Kidney (tissue), 13 donors: ENCODE measurements at regions not wholly inside any gene's neighbourhood (a gene's known extent, or its start where the extent isn't known, plus 50 kb on each side); places are given as distances from the start of the nearest gene placed in this dataset.
"Not testable (repeated sequence)": the region's sequence is repeated elsewhere in the genome, so short reads cannot be mapped to it uniquely, and the experiment has no call there.

Source experiments
- DNase-seq, 5 donors: peaks; one replicate each; pipeline ENCODE4 v3.0.0-alpha.2; 2013 to 2020
- FAIRE-seq: peaks from 2 replicates; lab custom pipeline; 2012; peaks lifted over from hg19 to GRCh38; lab: Jason Lieb, UNC
- H3K27ac ChIP-seq, 2 donors: one replicate each; pipeline ENCODE4 v1.7.0; 2013; ENCODE audit warnings: low read depth in 2 of 2, low read length in 2 of 2, inconsistent platforms in 1 of 2
- H3K27me3 ChIP-seq: one replicate; pipeline ENCODE4 v1.7.1; 2013; ENCODE audit warnings: low read length, inconsistent platforms; ENCODE audit not compliant: control insufficient read depth, insufficient read depth
- H3K36me3 ChIP-seq, 3 donors: one replicate each; pipeline versions ENCODE4 v1.7.0 to v1.7.1; 2013; ENCODE audit warnings: low read length in 3 of 3, control low read depth in 1 of 3, inconsistent platforms in 1 of 3; ENCODE audit not compliant: insufficient read depth in 3 of 3, control insufficient read depth in 2 of 3
- H3K4me1 ChIP-seq, 3 donors: one replicate each; pipeline versions ENCODE4 v1.7.0 to v1.7.1; 2013; ENCODE audit warnings: low read length in 3 of 3, inconsistent platforms in 1 of 3, low read depth in 1 of 3; ENCODE audit not compliant: control insufficient read depth in 2 of 3, insufficient read depth in 2 of 3
- H3K4me3 ChIP-seq, 3 donors: one replicate each; pipeline versions ENCODE4 v1.7.0 to v1.8.1; 2013; ENCODE audit warnings: low read length in 3 of 3, control low read depth in 1 of 3, inconsistent platforms in 1 of 3
- H3K9ac ChIP-seq, 3 donors: one replicate each; pipeline versions ENCODE4 v1.7.0 to v1.7.1; 2013; ENCODE audit warnings: low read length in 3 of 3, control low read depth in 1 of 3, inconsistent platforms in 1 of 3
- H3K9me3 ChIP-seq, 3 donors: one replicate each; pipeline versions ENCODE4 v1.7.0 to v1.7.1; 2013; ENCODE audit warnings: low read length in 3 of 3, control low read depth in 1 of 3, inconsistent platforms in 1 of 3; ENCODE audit not compliant: control insufficient read depth in 2 of 3, insufficient read depth in 1 of 3
- intact Hi-C: fragments of 100-400 bp; cut with DNase I; formaldehyde crosslinking; loops from one replicate; pipeline ENCODE4 v1.11.1; 2022
- TF ChIP-seq, protein P1 (sequence below): IDR thresholded peaks from 3 replicates; pipeline ENCODE4 v1.5.1; 2012; ENCODE audit warnings: mild to moderate bottlenecking, moderate library complexity, borderline replicate concordance; ENCODE audit not compliant: insufficient read depth; ENCODE audit errors: extremely low read depth
- donor health status: control.
- donor health status: control.
- donor health status: control.
- donor health status: control.
- donor health status: control.
- donor health status: DM: yes; HTN: yes; CAD: no.
- donor health status: Normal renal cell carcinoma (clear cell type).

DNA sequence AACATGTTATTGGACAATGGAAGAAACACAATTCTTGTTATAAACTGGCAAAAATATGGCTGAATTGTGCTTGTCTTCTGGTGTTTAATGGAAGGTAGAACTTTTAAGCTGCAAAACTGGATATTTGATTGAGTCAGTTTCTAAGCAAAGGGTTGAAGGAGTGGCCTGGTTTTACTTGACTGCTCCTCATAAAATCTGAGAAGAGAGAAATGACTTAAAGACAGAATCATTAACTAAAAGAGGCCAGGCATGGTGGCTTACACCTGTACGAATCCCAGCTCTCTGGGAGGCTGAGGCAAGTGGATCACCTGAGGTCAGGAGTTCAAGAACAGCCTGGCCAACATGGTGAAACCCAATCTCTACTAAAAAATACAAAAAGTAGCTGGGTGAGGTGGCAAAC lies 770.7 kb downstream of the CDH11 start:
- no peak overlapping the region for H3K9ac ChIP-seq
- no peaks in the 10 kb centered on the region for H3K27me3 ChIP-seq
- DNase-seq (peak in 1 of 5 donors; percentile 8), FAIRE-seq (no peak)
- H3K36me3 ChIP-seq = no peaks in the 10 kb centered on the region
- H3K4me1 ChIP-seq = no peaks in the 10 kb centered on the region
- TF ChIP-seq, protein P1, sequence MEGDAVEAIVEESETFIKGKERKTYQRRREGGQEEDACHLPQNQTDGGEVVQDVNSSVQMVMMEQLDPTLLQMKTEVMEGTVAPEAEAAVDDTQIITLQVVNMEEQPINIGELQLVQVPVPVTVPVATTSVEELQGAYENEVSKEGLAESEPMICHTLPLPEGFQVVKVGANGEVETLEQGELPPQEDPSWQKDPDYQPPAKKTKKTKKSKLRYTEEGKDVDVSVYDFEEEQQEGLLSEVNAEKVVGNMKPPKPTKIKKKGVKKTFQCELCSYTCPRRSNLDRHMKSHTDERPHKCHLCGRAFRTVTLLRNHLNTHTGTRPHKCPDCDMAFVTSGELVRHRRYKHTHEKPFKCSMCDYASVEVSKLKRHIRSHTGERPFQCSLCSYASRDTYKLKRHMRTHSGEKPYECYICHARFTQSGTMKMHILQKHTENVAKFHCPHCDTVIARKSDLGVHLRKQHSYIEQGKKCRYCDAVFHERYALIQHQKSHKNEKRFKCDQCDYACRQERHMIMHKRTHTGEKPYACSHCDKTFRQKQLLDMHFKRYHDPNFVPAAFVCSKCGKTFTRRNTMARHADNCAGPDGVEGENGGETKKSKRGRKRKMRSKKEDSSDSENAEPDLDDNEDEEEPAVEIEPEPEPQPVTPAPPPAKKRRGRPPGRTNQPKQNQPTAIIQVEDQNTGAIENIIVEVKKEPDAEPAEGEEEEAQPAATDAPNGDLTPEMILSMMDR = no peak
- no peak overlapping the region for H3K4me3 ChIP-seq
- no peaks in the 10 kb centered on the region for H3K9me3 ChIP-seq
- intact Hi-C loops = no loop called here
- H3K27ac ChIP-seq = no peak overlapping the region

DNA sequence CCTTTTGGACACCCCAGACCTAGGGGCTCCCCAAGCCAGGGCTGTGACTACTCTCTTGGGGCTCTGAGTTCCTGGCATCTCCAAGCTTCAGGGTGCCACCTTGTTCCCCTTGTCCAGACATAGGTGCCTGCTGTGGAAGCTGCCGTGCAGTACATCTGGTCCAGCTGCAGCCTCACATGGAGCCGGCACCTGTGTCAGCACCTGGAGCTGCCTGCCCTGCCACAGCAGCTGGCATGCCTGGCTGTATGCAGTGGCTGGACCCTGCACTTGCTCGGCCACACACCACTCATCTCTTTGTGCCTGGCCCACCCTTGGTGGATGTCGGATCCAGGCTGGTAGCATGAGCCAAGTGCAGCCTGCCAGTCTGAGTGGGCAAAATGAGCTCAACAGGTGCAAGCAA lies 775.8 kb downstream of the CDH11 start:
- intact Hi-C loops = no loop called here
- Histone ChIP-seq H3K9ac (no peak overlapping the region), H3K27ac (no peak overlapping the region), H3K27me3 (no peaks in the 10 kb centered on the region), H3K9me3 (no peaks in the 10 kb centered on the region), H3K4me1 (no peaks in the 10 kb centered on the region), H3K4me3 (no peak overlapping the region), H3K36me3 (no peaks in the 10 kb centered on the region)
- TF ChIP-seq, protein P1 = no peak
- DNase-seq (no peak), FAIRE-seq (no peak)

DNA sequence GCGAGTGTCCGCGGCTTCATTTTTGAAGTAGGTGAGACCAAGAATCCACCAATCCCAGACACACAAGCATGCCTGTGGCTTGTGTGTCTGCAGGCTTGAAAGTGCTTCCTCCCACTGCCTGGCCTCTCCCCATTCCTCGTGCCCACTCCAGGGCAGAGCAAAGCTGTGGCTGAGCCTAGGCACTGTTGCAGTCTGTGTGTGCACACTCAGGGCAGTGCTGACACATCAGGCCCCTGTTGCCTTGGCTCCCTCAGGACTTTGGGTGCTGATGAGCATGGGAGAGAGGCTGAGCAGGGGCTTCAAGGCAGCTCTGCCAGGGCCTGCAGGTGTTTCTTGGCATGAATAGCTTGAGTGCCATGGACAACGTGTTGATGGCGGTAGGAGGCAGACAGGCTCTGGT lies 776.7 kb downstream of the CDH11 start:
- TF ChIP-seq, protein P1 = no peak
- no peaks in the 10 kb centered on the region for H3K27me3 ChIP-seq
- H3K27ac ChIP-seq = no peak overlapping the region
- no peak overlapping the region for H3K9ac ChIP-seq
- no peaks in the 10 kb centered on the region for H3K4me1 ChIP-seq
- intact Hi-C loops = no loop called here
- H3K4me3 ChIP-seq = no peak overlapping the region
- H3K9me3 ChIP-seq = no peaks in the 10 kb centered on the region
- FAIRE-seq (no peak), DNase-seq (no peak)
- H3K36me3 ChIP-seq = no peaks in the 10 kb centered on the region

DNA sequence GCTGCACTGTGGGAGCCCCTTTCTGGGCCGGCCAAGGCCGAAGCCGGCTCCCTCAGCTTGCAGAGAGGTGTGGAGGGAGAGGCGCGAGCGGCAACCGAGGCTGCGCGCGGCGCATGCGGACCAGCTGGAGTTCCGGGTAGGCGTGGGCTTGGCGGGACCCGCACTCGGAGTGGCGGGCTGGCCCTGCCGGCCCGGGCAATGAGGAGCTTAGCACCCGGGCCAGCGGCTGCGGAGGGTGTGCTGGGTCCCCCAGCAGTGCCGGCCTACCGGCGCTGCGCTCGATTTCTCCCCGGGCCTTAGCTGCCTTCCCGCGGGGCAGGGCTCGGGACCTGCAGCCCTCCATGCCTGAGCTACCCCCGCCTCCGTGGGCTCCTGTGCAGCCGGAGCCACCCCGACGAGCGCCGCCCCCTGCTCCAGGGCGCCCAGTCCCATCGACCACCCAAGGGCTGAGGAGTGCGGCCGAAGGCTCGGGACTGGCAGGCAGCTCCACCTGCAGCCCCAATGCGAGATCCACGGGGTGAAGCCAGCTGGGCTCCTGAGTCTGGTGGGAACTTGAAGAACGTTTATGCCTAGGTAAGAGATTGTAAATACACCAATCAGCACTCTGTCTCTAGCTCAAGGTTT lies 777.9 kb downstream of the CDH11 start:
- H3K27me3 ChIP-seq, H3K4me3 ChIP-seq, FAIRE-seq, H3K9ac ChIP-seq, H3K9me3 ChIP-seq, H3K4me1 ChIP-seq, H3K27ac ChIP-seq, intact Hi-C loops, H3K36me3 ChIP-seq: not testable (repeated sequence)
- DNase-seq = peak in 1 of 5 donors; percentile 67
